T-helper 1 cell treated with Interleukin-12 subunit alpha and Interleukin-12 subunit beta and Interleukin-4 antibody, amounts not matched to agents 30 ng/mL and 1 ng/mL, for 36 hours (primary cell): ENCODE measurements at regions not wholly inside any gene's neighbourhood (a gene's known extent, or its start where the extent isn't known, plus 50 kb on each side); places are given as distances from the start of the nearest gene placed in this dataset.
"Not testable (repeated sequence)": the region's sequence is repeated elsewhere in the genome, so short reads cannot be mapped to it uniquely, and the experiment has no call there.

Experiments
- intact Hi-C: fragments of 100-400 bp; cut with micrococcal nuclease; formaldehyde crosslinking; loops from one replicate; pipeline ENCODE4 v1.15.1; 2024

DNA sequence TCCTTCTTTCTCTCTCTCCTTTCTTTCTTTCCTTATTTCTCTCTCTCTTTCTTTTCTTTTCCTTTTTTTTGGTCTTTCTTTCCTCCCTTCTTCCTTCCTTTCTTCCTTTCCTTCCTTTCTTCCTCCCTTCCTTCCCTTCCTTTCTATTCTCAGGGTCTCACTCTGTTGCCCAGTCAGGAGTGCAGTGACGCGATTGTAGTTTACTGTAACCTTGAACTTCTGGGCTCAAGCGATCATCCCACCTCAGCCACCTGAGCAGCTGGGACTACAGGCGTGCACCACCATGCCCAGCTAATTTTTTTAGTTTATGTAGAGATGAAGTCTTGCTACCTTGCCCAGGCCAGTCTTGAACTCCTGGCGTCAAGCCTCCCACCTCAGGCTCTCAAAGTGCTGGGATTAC lies 83.8 kb upstream of the PPM1B start:
- intact Hi-C loops, result no loop called here

DNA sequence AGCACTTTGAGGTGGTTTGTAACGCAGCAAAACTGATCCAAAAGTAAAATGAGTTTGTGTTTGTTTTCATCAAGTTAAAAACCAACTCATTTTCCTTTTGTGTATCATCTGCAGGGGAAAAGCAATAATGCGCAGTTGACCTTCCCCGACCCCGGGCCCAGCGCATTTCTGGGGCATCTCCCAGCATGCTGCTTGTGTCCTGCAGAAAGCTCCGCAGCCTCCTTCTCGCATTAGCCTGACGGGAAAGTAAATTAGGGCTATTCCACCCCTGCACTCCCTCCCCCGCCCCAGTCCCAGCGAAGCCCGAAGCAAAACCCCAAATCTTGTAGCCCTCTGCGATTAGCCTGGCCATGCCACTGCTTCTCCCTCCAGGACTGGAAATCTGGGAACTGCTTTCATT lies 82.0 kb upstream of the PPM1B start:
- intact Hi-C loops, result loop anchor here (1.0 kb wide), 12 partner anchors 42 to 869 kb away; partner anchors contain the start of genes CAMKMT, PPM1B and PREPL

DNA sequence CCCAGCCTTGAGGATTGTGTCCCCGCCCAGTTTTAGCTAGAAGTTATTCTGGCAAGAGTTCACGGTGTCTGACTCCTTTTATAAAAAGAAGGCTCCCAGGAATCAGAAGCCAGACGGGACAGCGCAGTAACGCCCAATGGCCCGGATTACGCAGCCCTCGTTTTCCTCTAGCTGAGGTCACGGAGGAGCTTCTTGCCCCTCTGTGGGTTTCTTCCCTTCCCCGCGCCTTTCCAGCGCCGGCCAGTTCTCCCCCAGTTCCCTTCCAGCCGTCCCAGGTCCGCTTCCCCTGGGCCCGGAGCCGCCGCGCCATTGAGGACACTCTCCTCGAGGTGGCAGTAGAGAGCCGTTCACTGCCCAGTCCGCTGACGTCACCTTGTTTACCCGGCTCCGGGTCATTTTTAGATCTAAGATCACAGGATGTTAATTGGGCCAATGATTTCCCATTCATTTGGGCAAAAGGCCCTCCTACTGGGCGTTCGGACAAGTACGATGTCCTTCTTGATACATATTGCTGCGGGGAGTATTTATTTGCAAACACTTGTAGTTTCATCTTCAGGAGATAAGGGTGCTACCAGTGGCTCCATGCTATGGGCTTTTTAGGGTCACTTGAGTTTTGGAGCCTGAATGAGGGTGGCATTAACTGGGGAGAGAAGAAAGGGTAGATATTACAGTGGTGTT lies 81.5 kb upstream of the PPM1B start:
- intact Hi-C loops, result loop anchor here (1.0 kb wide), 12 partner anchors 43 to 868 kb away; partner anchors contain the start of genes CAMKMT, PPM1B and PREPL

DNA sequence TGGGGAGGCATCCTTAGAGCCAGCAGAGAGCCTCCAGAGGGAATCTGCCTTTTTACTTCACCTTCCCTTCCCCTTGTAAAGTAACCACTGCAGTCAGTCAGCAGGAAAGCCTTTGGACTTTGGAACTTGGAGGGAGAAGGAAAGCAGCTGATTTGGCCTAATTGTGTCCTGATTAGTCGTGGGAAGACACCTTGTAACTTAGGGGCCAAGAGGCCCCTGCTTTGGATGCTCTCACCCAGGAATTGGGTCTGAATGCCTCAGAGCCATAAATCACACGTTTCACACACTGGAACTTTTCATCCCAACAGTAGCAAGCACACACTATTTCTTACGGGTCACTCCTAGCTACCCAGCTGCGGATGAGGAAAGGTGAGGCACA lies 81.0 kb upstream of the PPM1B start:
- intact Hi-C loops, result loop anchor here (1.0 kb wide), 12 partner anchors 43 to 868 kb away; partner anchors contain the start of genes CAMKMT, PPM1B and PREPL

DNA sequence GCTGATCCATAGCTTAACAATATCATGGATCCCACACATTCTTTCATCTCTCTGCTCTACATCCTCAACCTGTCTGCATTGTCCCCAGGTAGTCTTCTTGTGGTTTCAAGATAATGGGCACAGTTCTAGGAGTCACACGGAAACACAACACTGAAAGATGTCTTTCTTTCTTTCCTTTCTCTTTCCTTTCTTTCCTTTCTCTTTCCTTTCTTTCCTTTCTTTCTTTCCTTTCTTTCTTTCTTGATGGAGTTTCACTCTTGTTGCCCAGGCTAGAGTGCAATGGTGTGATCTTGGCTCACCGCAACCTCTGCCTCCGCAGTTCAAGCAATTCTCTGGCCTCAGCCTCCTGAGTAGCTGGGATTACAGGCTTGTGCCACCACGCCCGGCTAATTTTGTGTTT lies 76.2 kb upstream of the PPM1B start:
- intact Hi-C loops, result not testable (repeated sequence)

DNA sequence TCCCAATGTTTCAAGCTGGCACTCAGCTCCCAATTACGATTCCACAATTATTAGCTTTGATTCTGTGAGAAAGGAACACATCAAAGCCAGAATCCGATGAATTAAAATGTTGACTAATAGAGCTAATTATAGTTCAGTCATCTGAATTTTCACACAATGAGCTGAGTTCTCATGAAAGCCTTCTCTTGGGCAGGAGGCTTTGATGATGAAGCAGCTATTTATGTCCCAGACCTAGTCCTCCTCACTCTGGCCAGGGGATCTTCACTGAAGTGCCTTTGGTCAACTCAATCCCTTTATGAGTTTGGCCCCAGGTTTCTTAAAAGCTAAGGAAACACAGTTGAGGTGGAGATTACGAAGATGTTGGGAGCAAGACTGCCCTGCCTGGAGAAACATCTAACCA lies 74.7 kb upstream of the PPM1B start:
- intact Hi-C loops, result no loop called here

DNA sequence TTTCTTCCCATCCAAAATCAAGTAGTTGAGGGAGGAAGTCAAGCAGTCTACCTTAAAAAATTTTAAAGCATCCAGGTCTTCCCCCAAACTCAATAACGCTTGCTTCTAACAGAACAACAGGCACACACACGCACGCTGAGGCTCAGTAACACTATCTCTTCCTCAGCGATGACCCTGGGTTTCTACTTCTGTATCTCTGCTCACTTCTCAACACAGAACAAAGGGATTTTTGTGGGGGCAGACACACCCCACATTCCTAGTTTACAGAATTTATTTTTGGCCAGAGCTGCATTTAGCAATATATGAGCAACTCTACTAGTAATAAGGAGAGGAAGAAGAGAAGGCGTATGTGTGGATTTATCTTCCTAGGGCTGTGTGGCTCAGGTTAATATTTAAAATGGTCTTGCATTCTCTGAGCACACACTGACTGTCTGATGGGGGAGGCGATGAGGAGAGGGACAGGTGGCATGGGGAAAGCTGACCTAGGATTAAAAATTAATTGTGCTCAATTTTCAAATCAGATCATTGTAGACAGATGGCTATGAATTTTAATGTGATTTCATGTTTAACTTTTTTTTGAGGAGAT lies 71.3 kb upstream of the PPM1B start:
- intact Hi-C loops, result no loop called here

DNA sequence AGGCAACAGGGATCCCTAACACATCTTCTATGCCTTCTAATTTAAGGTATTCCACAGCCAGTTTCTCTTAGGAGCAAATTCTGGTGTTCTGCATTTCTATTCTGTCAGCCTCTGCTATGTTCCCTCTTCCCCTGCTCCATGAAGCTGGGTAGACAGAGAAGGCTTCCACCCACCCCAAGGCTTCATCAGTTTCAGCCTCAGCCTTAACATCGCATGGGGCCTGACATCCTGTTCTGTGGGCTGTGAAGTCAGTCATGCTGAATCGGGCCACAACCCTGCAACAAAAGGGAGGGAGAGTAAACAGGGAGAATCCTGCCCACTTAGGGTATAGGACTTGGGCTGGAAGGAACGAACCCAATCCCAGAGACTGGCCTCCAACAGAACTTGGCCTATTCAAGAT lies 70.6 kb upstream of the PPM1B start:
- intact Hi-C loops, result no loop called here

DNA sequence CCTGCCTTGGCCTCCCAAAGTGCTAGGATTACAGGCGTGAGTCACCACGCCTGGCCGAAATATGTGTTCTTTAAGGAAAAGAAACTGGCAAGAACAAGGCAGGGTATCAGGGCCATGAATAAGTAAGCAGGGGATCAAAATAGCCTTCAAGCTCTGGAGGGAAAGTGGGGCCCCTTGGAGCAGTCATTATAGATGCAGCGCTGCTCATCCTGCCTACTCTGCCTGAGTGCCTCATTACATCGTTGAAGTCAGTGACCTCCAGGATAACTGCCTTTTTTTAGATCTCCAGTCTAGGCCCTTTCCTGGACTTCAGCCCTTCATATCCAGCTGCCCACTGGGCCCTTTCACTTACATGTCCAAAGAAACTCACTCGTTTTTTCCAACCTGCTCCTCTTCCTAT lies 69.8 kb upstream of the PPM1B start:
- intact Hi-C loops, result no loop called here

DNA sequence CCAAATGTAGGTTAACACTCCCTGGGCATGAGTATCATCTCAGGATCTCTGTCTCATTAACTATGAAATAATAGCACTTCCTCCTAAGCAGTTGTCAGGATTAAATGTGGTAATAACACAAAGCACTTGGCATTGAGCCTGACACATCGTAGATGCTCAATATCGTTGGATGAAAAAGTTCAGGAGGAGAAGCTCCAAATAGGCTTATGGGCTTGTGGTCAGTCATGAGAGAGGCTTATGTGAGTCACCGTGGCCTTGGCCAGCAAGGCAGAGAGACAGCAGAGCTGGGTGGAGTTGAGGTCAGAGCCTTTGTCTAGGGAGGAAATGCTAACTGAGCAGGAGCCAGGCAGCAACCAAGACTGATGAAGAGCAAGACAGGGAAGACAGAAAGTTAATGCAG lies 68.3 kb upstream of the PPM1B start:
- intact Hi-C loops, result no loop called here

DNA sequence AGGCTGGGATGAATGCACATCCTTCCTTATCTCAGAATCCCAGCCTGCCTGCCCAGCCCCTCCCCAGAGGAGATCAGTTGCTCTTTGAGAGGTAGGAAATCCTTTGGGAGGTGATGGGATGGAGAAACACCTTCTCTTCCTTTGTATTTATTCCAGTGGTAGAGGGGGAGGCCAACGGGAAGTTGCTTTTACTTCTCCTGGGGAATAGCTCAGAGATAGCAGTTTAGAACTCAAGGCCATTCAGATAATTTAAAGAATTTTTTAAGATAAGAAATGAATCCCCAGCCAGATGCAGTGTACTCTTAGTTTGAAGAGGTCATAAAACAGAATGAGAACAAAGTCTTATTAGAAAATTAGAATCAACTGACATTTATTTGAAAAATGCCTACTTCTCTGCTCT lies 67.4 kb upstream of the PPM1B start:
- intact Hi-C loops, result no loop called here

DNA sequence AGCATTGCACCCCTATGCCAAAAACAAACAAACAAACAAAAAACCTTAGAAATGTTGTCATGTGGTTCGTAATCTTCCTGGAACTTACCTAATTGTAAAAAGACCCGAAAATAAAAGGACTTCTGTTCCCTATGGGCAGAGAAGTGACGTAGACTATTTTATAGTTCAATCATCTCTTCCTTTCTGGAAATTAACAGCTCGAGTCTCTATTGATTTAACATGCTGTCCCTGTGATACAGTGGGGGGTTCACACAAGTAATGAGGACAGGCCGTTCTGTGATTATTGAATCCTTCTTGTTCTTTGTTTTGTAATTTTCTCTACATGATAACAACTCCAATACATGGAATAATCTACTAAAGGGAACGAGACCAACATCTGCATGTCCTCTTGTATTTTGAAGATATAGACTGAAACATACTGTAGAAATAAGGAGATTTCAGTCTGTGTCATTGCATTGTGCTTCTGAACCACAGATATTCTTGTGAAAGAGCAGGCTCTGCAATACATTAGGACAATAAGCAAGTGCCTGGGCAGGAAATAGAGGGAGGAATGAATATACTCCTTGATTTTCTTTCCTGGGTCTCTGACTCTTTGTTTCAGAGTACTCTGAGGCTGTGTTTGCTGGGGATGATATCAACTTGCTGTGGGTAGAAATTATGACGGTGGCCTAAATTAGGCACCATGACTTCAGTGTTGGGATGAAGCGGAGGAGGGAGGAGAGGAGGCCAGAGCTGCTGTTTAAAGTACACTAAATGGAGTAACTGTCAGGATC lies 65.7 kb upstream of the PPM1B start:
- intact Hi-C loops, result no loop called here

DNA sequence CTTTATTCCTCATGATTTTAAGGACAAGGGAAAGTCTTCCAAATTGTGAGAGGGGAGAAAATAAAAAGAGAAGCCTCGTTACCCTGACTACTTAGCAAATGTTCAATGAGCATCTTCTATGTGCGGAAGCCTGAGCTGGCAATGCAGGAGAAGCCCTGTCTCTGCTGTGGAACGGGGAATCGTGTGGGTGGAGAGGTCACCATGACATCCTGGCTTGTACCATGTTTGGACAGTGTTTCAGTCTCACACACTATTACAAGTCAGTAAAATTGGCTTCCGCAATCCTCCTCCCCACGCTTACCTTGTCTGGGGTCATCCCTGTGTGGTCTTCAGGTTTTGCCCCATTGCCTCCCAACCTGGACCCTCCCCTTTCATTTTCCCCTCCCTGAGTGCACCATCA lies 65.0 kb upstream of the PPM1B start:
- intact Hi-C loops, result no loop called here

DNA sequence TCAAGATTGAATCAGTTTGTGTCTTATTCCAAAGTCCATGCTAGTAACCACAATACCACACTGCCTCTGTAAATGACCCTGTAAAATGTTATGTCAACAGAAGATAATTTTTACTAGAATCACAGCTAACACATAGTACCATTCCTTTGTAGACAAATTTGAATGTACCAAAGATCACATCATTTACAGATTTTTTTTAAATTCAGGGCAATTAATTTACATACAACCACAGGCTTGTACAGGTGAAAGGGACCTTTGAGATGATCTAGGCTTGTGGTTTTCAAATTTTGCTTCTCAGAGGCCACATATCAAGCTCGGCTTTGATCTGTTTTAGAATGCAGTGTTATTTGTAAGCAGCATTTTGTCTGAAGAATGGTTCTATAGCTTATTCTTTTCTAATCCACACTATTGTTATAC lies 63.8 kb upstream of the PPM1B start:
- intact Hi-C loops, result no loop called here

DNA sequence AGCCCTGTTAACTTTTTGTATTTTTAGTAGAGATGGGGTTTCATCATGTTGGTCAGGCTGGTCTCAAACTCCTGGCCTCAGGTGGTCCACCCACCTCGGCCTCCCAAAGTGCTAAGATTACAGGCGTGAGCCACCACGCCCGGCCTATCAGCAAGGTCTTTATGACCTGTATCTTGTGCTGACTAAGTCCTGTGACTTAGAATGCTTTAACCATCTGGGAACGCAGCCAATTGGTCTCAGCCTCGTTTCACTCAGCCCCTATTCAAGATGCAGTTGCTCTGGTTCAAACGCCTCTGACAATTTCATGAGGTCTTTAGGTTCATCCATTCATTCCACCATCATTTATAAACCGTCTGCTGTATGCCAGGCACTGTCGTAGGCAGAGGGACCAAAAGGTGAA lies 62.2 kb upstream of the PPM1B start:
- intact Hi-C loops, result not testable (repeated sequence)

DNA sequence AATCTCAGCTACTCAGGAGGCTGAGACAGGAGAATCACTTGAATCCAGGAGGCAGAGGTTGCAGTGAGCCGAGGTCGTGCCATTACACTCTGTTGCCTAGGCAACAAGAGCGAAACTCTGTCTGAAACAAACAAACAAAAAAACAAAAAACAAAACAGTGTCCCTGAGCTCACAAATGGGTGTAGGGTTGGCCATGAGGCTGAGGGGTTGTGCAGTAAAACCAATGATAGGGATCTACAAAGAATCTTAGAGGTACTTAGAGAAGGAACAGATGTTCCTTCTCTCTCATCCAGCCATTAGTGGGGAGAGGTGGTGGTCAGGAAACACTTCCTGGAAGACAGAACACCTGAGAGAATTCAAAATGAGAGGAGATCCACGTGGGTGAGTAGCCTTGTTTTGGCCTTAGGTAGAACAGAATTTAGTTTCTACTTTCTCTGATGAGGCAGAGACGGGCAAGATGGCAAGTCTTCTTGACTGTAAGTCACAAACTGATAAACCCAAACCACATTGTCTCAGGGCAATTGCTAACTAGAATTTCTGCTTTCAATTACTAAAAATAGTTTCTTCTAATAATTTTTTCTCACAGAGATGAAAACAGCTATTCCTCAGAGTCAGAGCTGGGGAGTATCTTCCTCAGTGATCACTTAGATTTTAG lies 61.5 kb upstream of the PPM1B start:
- intact Hi-C loops, result no loop called here

DNA sequence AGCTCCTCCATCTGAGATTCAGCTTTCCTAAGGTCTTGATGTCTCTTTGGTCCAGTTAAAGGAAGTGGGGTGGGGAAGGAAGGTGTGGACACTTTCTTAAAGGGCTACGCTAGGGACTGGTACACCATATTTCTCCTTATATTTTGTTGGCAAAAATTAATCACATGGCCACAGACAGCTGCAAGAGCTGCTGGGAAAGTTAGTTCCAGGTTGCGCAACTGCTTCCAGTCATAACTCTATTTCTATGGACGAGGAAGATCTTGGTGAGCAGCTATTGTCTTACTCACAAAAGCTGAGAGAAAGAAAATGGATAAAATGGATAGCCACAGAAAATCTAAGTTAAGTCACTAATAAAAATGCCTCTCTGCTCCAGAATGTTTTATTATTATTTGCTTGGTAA lies 60.7 kb upstream of the PPM1B start:
- intact Hi-C loops, result no loop called here

DNA sequence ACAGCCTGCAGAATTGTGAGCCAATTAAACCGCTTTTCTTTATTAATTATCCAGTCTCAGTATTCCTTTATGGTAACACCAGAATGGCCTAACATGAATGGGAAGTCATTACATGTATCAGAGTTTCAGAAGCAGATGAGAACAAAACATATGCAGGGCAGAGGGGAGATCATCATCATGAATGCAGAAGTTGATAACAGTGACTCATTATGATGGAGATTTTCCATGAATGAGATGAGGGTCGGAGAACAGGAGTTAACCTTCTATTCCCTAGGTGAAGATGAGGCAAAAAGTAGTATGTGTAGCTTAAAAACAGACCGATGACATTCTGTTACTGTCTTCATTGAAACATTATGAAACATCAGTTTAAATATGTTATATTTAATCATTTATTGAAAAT lies 59.5 kb upstream of the PPM1B start:
- intact Hi-C loops, result no loop called here

DNA sequence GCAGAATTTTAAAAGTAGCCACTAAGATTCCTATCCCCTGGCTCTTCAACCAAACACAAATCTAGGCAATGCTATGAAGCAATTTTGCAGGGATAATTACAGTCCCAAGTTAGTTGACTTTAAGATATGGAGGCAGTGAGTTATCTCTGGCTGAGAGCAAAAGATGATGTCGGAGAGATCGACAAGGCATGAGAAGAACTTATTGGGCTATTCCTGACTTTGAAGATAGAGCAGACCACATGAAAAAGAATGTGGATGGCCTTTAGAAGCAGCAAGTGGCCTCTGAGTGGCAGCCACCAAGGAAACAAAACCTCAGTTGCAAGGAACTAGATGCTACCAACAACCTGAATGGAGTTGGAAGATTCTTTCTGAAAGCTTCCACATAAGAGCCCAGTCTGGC lies 58.2 kb upstream of the PPM1B start:
- intact Hi-C loops, result no loop called here

DNA sequence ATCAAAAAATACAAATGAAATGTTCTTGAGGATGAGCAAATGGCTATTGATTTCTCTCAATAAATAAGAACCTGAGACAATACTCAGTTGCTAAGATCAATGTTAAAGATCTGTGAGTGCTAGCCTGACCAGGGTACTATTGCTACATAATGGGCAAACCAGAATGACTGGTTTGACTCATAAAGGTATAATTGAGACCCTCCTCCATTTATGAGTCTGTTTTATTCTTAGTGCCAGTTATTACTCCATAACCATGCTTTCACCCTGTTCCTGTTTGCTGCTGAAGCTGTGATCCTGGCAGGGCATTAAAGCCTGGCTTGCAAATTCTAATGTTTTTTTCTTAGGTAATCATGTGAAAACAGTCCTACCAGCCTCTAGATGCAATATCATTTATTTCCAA lies 56.6 kb upstream of the PPM1B start:
- intact Hi-C loops, result no loop called here

DNA sequence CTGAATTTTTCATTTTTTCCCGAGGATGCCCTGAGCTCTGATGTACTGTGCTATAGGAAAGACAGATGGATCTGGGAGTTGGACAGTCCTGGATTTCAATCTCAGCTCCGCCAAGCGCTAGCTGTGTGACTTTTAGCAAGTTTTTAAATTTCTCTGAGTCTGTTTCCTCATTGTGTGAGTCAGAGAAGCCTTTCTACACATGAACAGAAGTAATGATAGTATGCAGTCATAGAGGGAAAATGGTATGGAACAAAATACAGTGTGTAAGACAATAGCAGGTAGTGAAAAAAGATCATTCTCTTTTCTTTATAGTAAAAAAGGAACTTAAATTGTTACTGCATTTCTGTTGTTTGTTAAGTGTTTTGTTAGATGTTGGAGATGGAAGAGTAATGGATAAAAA lies 52.4 kb upstream of the PPM1B start:
- intact Hi-C loops, result no loop called here

DNA sequence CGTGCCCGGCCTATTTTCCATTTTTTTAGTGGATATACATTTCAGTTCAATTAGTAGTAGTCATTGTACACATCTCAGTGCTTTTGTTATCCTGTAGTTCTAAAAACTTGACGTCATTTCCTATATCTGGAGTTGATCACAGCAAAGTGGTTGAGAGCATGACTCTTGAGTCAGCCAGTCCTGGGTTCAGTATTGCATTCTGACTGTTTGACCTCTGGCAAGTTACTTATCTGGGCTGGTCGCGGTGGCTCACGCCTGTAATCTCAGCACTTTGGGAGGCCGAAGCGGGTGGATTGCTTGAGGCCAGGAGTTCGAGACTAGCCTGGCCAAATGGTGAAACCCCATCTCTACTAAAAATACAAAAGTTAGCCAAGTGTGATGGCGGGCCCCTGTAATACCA lies 50.4 kb upstream of the PPM1B start:
- intact Hi-C loops, result no loop called here
